MCF 10A (cell line): ENCODE measurements at regions not wholly inside any gene's neighbourhood (a gene's known extent, or its start where the extent isn't known, plus 50 kb on each side); places are given as distances from the start of the nearest gene placed in this dataset.

Experiments used
- BruUV-seq: library from RNA; stranded (reverse); fragments of 400-500 nt; replicated peaks from 2 replicates; lab custom pipeline; 2021; lab: Mats Ljungman, UMichigan
- CTCF ChIA-PET: fragments of 300-600 bp; sonication (Branson Sonifier 250); formaldehyde crosslinking; extraction: SDS; loops from one replicate; lab custom pipeline; 2021; ENCODE audit warnings: antibody characterized with exemption, inconsistent platforms; lab: Yijun Ruan, JAX
- POLR2A ChIA-PET: fragments of 300-600, 350-650 bp; sonication (Branson Sonifier 250); formaldehyde crosslinking; extraction: SDS; loops from one replicate; lab custom pipeline; 2020; ENCODE audit warnings: antibody characterized with exemption, inconsistent platforms; lab: Yijun Ruan, JAX
- DNase-seq: peaks from one replicate; pipeline ENCODE4 v3.0.0-alpha.2; 2018; ENCODE audit not compliant: unreplicated experiment
- H3K27ac Mint-ChIP-seq: one replicate; pipeline ENCODE4 v1.8.0; 2022; ENCODE audit warnings: mild to moderate bottlenecking, low read depth, mixed read lengths; ENCODE audit not compliant: unreplicated experiment
- H3K27me3 Mint-ChIP-seq: one replicate; pipeline ENCODE4 v1.8.0; 2022; ENCODE audit warnings: mixed read lengths; ENCODE audit not compliant: insufficient read depth, unreplicated experiment
- H3K36me3 Mint-ChIP-seq: one replicate; pipeline ENCODE4 v1.8.0; 2022; ENCODE audit warnings: mild to moderate bottlenecking, moderate library complexity, mixed read lengths; ENCODE audit not compliant: insufficient read depth, unreplicated experiment
- H3K4me1 Mint-ChIP-seq: one replicate; pipeline ENCODE4 v1.8.0; 2022; ENCODE audit warnings: mixed read lengths; ENCODE audit not compliant: insufficient read depth, unreplicated experiment
- H3K4me3 Mint-ChIP-seq: one replicate; pipeline ENCODE4 v1.8.0; 2022; ENCODE audit warnings: mild to moderate bottlenecking, moderate library complexity, mixed read lengths; ENCODE audit not compliant: unreplicated experiment
- H3K9me3 Mint-ChIP-seq: one replicate; pipeline ENCODE4 v1.8.0; 2022; ENCODE audit warnings: mixed read lengths; ENCODE audit not compliant: unreplicated experiment
- intact Hi-C: fragments of 100-400 bp; cut with micrococcal nuclease; formaldehyde crosslinking; loops from 2 replicates; pipeline ENCODE4 v1.14.1; 2022
- TF ChIP-seq, protein P1 (sequence below): fragments of 200-600 bp; IDR thresholded peaks from one replicate; pipeline ENCODE4 v1.8.0; 2022; ENCODE audit warnings: antibody characterized with exemption, mild to moderate bottlenecking; ENCODE audit not compliant: unreplicated experiment

DNA sequence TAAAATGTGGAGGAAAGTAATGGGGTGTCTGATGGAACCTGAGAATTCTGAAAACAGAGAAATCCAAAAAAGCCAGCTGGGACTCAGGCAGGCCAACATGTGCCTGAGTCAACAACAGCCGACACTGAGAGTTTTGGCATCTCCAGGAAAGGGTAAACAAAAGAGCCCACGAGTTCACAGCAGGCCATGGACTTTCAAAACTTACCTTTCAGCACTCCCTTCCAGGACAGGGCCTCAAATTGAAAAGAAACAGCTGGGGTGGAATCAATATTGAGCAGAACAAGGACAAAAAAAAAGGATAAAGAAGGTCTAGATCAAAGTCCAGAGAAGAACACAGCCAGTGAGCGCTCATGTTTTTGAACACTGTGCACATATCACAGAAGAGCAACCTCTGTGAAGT, 735.4 kb upstream of the GRM7 start:
- TF ChIP-seq, protein P1, sequence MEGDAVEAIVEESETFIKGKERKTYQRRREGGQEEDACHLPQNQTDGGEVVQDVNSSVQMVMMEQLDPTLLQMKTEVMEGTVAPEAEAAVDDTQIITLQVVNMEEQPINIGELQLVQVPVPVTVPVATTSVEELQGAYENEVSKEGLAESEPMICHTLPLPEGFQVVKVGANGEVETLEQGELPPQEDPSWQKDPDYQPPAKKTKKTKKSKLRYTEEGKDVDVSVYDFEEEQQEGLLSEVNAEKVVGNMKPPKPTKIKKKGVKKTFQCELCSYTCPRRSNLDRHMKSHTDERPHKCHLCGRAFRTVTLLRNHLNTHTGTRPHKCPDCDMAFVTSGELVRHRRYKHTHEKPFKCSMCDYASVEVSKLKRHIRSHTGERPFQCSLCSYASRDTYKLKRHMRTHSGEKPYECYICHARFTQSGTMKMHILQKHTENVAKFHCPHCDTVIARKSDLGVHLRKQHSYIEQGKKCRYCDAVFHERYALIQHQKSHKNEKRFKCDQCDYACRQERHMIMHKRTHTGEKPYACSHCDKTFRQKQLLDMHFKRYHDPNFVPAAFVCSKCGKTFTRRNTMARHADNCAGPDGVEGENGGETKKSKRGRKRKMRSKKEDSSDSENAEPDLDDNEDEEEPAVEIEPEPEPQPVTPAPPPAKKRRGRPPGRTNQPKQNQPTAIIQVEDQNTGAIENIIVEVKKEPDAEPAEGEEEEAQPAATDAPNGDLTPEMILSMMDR, result no peak
- BruUV-seq, result no TSS peak
- intact Hi-C loops, result no loop called here
- ChIA-PET CTCF (interaction anchor here (1.0 kb wide), 1 partner anchor 11 kb away, joined by 3 read pairs; no protein-coding TSS in a partner anchor), POLR2A (no interaction called here)
- no peaks in the 10 kb centered on the region for H3K4me1 Mint-ChIP-seq
- H3K36me3 Mint-ChIP-seq, result no peaks in the 10 kb centered on the region
- DNase-seq, result no peak
- H3K4me3 Mint-ChIP-seq, result no peak overlapping the region
- no peaks in the 10 kb centered on the region for H3K9me3 Mint-ChIP-seq
- H3K27me3 Mint-ChIP-seq, result peaks cover 32% of the 10 kb centered on the region
- H3K27ac Mint-ChIP-seq, result no peak overlapping the region

- Mint-ChIP-seq H3K4me1 (peaks cover 5% of the 10 kb centered on the region), H3K36me3 (no peaks in the 10 kb centered on the region), H3K9me3 (no peaks in the 10 kb centered on the region), H3K27me3 (no peaks in the 10 kb centered on the region), H3K4me3 (no peak overlapping the region), H3K27ac (no peak overlapping the region)
- intact Hi-C loops, result no loop called here
- ChIA-PET POLR2A (no interaction called here), CTCF (interaction anchor here (0.7 to 0.9 kb wide), 2 partner anchors 10 to 104 kb away, joined by 3 read pairs; no protein-coding TSS in a partner anchor)
- TF ChIP-seq, protein P1, result no peak
- BruUV-seq, result no TSS peak
- DNase-seq, result no peak
Measured at GRCh38 chr3:6132684-6133432, 728.1 kb upstream of the GRM7 start.

GRCh38 chr3:6142707-6143106, 718.2 kb upstream of the GRM7 start:
- no peak for DNase-seq
- Mint-ChIP-seq H3K27me3 (peaks cover 7% of the 10 kb centered on the region), H3K27ac (no peak overlapping the region), H3K36me3 (no peaks in the 10 kb centered on the region), H3K9me3 (no peaks in the 10 kb centered on the region), H3K4me3 (no peak overlapping the region), H3K4me1 (no peaks in the 10 kb centered on the region)
- intact Hi-C loops, result no loop called here
- TF ChIP-seq, protein P1, result no peak
- ChIA-PET CTCF (no interaction called here), POLR2A (no interaction called here)
- BruUV-seq, result no TSS peak

DNA sequence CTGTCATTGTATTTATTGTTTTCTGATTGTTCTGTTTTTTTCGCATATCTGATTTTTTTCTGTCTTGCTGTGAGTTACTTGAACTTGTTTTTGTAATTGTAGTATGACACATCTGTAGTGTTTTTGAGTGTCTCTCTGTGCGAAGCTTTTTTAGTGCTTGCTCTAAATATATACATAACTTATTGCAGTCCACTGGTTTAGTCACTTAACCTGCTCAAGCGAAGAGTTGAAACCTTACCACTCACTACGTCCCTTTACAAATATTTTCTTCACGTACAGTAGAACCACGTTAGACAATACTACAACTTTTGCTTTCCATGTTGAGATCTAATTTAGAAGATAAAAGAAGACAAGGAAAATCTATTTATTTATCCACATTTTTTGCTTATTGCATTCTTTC, 713.0 kb upstream of the GRM7 start:
- BruUV-seq, result no TSS peak
- intact Hi-C loops, result no loop called here

More for the DNA sequence above, 713.0 kb upstream of the GRM7 start:
- DNase-seq, result no peak
- ChIA-PET CTCF (no interaction called here), POLR2A (no interaction called here)
- Mint-ChIP-seq H3K4me3 (no peak overlapping the region), H3K27ac (no peak overlapping the region), H3K9me3 (no peaks in the 10 kb centered on the region), H3K27me3 (no peaks in the 10 kb centered on the region), H3K36me3 (no peaks in the 10 kb centered on the region), H3K4me1 (no peaks in the 10 kb centered on the region)
- TF ChIP-seq, protein P1, result no peak
